AG04450 (cell line): ENCODE measurements at regions not wholly inside any gene's neighbourhood (a gene's known extent, or its start where the extent isn't known, plus 50 kb on each side); places are given as distances from the start of the nearest gene placed in this dataset.

Experiments
- CTCF ChIA-PET: fragments of 300-600, 350-600 bp; formaldehyde crosslinking; extraction: SDS; loops from one replicate; lab custom pipeline; 2022; ENCODE audit warnings: antibody characterized with exemption, inconsistent platforms; lab: Charles Lee
- POLR2A ChIA-PET: fragments of 350-600 bp; formaldehyde crosslinking; extraction: SDS; loops from one replicate; lab custom pipeline; 2021; ENCODE audit warnings: antibody characterized with exemption, inconsistent platforms; lab: Yijun Ruan, JAX
- DNase-seq: peaks from one replicate; pipeline ENCODE4 v3.0.0-alpha.2; 2011; ENCODE audit warnings: low read depth, low spot score
- H3K27ac ChIP-seq: one replicate; pipeline ENCODE4 v1.5.1; 2012; ENCODE audit warnings: low read depth, low read length, control low read depth
- H3K27me3 ChIP-seq: one replicate; pipeline ENCODE4 v1.6.0; 2012; ENCODE audit warnings: low read length; ENCODE audit not compliant: control insufficient read depth, insufficient read depth
- H3K4me3 ChIP-seq: 2 replicates; pipeline ENCODE4 v1.5.1; 2011; ENCODE audit warnings: mild to moderate bottlenecking, low read depth, low read length, control low read depth
- H3K9me3 ChIP-seq: 2 replicates; pipeline ENCODE4 v1.5.1; 2012; ENCODE audit warnings: low read length; ENCODE audit not compliant: control insufficient read depth, insufficient read depth
- CTCF ChIP-seq: IDR thresholded peaks from 2 replicates; pipeline ENCODE4 v1.5.1; 2011; ENCODE audit warnings: low read depth, low read length, control low read depth, inconsistent platforms

DNA sequence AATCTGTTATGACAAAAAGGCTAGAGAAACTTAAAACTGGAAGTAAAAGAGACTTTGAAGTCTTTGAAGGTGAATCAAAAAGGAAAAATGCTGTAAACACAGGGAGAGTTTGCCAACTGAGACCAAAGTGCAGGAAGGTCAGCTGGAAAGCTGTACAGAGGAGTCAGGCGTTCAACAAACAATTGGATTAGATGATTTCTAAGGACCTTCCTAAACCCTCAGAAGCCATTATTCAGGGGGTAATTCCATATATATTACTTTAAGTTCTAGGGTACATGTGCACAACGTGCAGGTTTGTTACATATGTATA is 156.8 kb downstream of the ZBTB18 start:
- POLR2A ChIA-PET = no interaction called here
- CTCF ChIA-PET = no interaction called here
- no peak overlapping the region for H3K4me3 ChIP-seq
- no peak overlapping the region for H3K27ac ChIP-seq
- no peak for DNase-seq
- TF ChIP-seq CTCF = no peak
- H3K27me3 ChIP-seq = no peaks in the 10 kb centered on the region
- peaks cover 4% of the 10 kb centered on the region; the same call in 1 of the 2 replicates for H3K9me3 ChIP-seq

DNA sequence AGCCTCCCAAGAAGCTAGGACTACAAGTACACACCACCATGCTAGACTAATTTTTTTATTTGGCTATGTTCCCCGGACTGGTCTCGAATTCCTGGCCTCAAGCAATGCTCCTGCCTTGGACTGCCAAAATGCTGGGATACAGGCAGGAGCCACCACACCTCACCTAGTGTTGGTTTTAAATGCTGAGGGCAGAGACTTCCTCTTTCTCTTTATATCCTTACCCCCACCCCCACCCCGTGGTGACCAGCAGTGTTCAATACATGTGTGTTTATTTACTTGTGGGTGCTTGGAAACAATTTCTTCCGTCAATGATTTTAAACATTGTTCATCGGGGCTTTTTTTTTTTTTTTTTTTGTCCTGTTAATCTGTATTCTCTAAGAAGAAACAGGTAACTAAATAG is 158.9 kb downstream of the ZBTB18 start:
- ChIA-PET CTCF (interaction anchor here (0.6 to 0.7 kb wide), 2 partner anchors 14 to 26 kb away, joined by 4 read pairs; no protein-coding TSS in a partner anchor), POLR2A (no interaction called here)
- Histone ChIP-seq H3K27ac (no peak overlapping the region), H3K4me3 (no peak overlapping the region), H3K27me3 (no peaks in the 10 kb centered on the region), H3K9me3 (peaks cover 4% of the 10 kb centered on the region; the same call in 1 of the 2 replicates)
- no peak for DNase-seq
- no peak for TF ChIP-seq CTCF

DNA sequence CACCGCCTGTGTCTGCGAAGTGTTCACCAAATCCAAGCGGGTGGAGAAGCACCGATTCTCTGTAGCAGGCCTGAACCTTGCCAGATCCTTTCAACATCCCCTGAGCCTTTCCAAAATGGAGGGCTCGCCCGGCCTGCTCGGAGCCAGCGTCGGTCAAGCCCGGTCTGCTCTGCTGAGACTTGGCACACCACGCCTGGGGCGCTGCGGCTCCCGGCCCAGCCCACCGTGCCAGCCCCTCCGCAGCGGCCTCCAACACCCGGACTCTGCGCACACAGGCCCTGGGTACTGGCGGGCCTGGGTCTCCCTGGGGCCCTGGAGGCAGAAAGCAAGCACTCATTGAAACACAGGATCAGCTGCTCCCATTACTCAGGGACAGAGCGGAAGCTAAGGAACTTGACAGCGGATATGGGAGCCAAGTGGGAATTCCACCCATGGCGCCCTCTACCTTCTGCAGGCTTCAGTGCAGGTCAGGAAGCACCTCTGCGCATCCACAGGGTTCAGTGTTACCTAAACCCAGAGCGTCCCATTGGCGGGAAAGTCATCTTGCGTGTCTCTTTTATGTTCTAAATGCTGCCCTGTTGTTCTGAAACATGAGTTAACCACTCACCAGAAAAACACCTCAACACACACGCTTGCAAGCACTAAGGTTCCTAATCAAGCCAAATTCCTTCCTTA is 159.9 kb downstream of the ZBTB18 start:
- peaks cover 8% of the 10 kb centered on the region for H3K9me3 ChIP-seq
- TF ChIP-seq CTCF = peak; percentile 26; the same call in 1 of the 2 replicates
- no peaks in the 10 kb centered on the region for H3K27me3 ChIP-seq
- ChIA-PET CTCF (no interaction called here), POLR2A (no interaction called here)
- H3K27ac ChIP-seq = no peak overlapping the region
- H3K4me3 ChIP-seq = no peak overlapping the region
- DNase-seq = no peak

- Histone ChIP-seq H3K9me3 (peaks cover 8% of the 10 kb centered on the region), H3K27ac (no peak overlapping the region), H3K27me3 (no peaks in the 10 kb centered on the region), H3K4me3 (no peak overlapping the region)
- no peak for TF ChIP-seq CTCF
- CTCF ChIA-PET = no interaction called here
- no peak for DNase-seq
- POLR2A ChIA-PET = no interaction called here
Observed at GRCh38 chr1:244211559-244211944, 160.5 kb downstream of the ZBTB18 start.

DNA sequence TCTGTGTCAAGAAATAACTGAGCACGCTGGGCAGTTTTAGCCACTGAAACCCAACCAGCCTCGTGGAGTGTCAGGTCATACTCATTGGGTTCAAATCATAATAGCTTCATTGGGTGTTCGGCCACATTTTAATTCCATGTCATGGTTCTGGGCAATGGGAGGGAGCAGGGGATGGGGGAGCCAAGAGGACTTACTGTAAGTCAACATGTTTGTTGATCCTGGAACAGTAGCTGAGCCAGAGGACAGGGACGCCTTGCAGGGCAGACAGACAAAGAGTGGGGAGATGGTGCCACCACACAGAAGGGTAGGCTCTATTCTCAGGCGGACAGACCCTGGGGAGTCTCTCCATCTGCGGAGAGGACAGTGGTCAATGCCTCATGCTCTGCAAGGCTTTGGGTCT is 161.1 kb downstream of the ZBTB18 start:
- DNase-seq = no peak
- H3K4me3 ChIP-seq = no peak overlapping the region
- no peak overlapping the region for H3K27ac ChIP-seq
- CTCF ChIA-PET = no interaction called here
- H3K27me3 ChIP-seq = no peaks in the 10 kb centered on the region
- H3K9me3 ChIP-seq = peaks cover 8% of the 10 kb centered on the region
- POLR2A ChIA-PET = no interaction called here
- TF ChIP-seq CTCF = no peak
